Right lung (tissue), 2 donors: ENCODE measurements at regions not wholly inside any gene's neighbourhood (a gene's known extent, or its start where the extent isn't known, plus 50 kb on each side); places are given as distances from the start of the nearest gene placed in this dataset.

Source experiments
- DNase-seq, 2 donors: peaks; one replicate each; pipeline ENCODE4 v3.0.0-alpha.2; 2013

GRCh38 chr18:38321262-38321661 lies 755.7 kb upstream of the CELF4 start:
- DNase-seq = no peak

DNA sequence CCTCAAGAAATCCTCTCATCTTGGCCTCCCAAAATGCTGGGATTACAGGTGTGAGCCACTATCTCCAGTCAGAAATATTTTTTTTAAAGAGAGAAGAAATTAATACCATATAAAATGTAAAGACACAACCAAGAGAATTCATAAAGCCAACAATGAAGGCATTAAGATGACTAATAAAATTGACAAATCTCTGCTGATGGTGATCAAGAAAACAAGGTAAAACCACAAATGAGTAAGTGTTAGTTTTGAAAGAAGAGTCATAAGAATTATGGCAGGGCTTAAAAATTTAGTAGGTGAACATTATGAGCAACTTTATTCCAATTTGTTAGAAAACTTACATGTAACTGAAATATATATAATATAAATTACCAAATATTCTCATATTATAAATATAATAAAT lies 752.8 kb upstream of the CELF4 start:
- DNase-seq = no peak

DNA sequence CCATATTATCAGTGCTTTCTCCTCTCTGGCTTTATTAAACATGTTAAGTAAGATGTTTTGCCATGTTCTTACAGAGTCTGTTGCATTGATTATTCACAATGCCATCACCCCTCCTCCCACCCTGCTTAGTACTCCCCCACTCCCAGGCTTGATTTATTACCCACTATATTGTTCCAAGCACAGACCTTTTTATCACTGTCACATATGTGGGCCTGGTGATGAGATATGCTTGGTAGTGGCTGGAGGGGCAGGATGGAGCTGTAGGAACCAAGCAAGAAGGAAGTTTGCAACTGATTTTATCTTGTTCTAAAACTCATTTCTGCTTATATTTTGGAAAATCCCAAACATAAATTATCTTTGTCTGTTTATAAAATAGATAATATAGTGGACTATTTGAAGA lies 748.2 kb upstream of the CELF4 start:
- DNase-seq = no peak

GRCh38 chr18:38312532-38312931 lies 746.9 kb upstream of the CELF4 start:
- no peak for DNase-seq

DNA sequence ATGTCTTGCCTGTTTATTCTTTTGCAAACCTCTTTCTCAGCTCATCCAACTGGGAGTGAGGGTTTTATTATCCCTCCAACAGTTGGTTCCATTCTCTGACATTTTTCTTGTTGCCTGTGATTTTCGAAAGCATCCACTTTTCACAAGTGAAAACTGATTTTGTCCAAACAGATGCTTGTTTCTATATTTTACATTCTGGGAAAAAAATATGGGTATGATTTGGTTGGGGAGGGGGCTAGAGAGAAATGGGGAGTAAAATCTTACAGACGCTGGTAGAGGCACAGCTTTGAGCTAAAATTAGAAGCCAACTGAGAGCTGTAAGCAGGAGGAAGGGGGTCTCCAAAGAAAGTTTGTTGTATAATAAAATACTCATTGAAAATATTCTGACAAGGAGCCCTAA lies 745.3 kb upstream of the CELF4 start:
- no peak for DNase-seq

DNA sequence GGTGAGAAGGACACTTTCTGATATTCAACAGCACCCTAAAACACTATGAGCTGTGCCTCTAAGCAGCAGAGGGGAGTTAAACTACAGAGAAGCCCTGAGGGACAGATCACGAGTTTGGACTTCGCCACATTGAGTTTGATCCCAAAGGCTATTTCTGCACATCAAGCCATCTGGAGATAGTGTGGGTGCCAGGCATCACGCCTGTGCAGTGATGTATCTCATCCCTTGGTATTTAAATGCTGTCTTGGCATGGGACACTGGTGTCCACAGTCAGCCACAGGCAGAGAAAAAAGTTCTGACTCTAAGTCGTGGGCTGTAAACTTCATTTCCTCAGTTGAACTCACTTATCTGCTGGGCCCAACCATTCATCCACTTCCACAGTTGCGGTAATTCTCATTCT lies 742.3 kb upstream of the CELF4 start:
- DNase-seq = no peak

DNA sequence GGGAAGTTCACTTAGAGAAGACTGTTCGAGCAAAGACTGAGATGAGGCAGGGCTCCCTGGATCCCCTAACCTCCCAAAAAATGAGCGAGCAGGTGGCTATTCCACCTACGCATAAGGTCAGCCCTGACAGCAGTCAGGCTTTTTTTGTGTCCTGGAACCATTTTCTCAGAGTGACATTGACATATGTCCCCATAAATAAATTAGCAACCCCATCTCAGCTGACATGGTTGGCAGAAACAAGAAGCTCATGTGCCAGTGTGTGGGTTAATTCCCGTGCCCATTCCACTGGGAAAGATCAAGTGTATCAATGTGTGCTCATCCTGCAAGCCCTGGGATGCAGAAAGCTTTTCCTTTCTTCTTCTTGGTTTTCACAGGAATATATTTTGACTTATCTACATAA lies 740.4 kb upstream of the CELF4 start:
- no peak for DNase-seq

GRCh38 chr18:38301621-38302020 lies 736.0 kb upstream of the CELF4 start:
- DNase-seq = no peak

GRCh38 chr18:38297910-38298309 lies 732.3 kb upstream of the CELF4 start:
- no peak for DNase-seq

GRCh38 chr18:38290229-38290628 lies 724.6 kb upstream of the CELF4 start:
- no peak for DNase-seq

GRCh38 chr18:38284972-38285371 lies 719.4 kb upstream of the CELF4 start:
- DNase-seq = no peak

GRCh38 chr18:38263066-38263465 lies 697.5 kb upstream of the CELF4 start:
- no peak for DNase-seq

DNA sequence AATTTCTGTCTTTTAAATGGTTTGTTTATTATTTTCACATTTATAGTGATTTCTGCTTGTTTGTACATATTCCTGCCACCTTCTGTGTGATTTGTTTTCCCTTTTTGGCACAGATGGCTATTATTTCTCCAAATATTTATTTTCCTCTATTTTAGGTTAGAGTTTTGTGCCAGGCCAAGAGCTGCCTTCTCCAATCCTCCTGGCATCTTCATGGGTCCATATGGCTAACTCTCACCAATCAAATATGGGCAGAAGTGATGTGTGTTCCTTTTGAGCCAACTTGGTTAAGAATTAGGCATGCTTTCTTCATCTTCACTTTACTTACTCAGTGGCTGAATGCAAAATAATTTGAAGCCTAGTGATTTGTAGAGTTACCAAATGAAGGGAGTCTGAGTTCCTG lies 697.1 kb upstream of the CELF4 start:
- DNase-seq = no peak

GRCh38 chr18:38257661-38258060 lies 692.1 kb upstream of the CELF4 start:
- DNase-seq = no peak

DNA sequence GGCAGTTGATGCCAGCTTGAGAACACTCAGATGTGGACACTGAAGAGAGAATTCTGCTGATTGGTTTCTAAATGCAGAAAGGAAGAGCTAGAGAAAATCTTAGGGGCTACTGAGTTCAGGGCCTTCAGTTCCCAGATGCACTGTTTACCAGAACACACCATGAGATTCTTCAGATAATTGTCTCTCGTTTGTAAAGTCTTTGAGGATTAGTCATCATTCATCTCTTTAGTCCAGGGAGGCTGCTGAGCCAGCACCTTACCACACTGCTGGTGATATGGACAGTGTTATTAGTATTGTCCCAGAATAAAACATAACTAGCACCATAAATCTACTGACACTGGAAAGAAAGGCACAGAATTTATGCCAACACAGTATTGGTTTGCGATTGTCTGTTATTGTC lies 690.8 kb upstream of the CELF4 start:
- DNase-seq = no peak

DNA sequence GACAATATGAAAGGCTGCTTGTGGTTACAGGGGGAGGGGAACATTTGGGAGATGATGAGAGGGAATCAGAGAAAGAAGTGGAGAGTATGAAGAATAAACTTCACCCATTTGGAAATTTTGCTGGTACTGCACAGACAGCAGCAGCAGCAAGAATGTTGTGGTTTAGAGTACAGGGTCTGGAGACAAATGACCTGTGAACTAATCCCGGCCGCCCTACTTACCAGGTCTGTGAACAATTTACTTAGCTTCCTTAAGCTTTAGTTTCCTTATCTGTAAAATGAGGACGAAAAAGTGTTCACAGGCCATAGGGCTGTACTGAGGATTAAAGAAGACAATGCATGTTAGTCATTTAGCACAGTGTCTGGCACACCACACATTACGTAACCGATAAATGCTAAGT lies 685.4 kb upstream of the CELF4 start:
- no peak for DNase-seq

- peak; percentile 24 to 29 for DNase-seq
Measured at GRCh38 chr18:38244480-38244879, 678.9 kb upstream of the CELF4 start.

DNA sequence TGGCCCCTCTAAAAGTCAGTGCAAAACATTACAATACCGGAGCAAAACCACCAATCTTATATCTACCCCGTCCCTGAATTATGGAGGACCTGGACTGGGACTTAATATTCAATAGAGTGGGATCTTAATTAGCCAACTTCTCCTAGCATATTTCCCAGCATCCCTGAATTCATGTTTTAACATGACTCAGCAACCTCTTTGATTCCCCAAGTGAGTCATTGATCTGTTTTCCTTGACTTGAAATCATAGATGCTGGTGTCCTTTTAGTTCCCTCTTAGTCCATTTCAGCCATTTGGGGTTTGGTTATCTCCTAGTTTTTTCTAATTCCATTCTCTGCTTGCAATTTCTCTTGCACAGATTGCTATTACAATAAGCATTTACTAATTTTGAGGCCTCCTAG lies 677.7 kb upstream of the CELF4 start:
- DNase-seq = no peak

GRCh38 chr18:38241736-38242135 lies 676.1 kb upstream of the CELF4 start:
- no peak for DNase-seq

GRCh38 chr18:38241216-38241615 lies 675.6 kb upstream of the CELF4 start:
- DNase-seq = no peak

- DNase-seq = no peak
Measured at GRCh38 chr18:38239606-38240005, 674.0 kb upstream of the CELF4 start.

GRCh38 chr18:38237796-38238195 lies 672.2 kb upstream of the CELF4 start:
- no peak for DNase-seq

GRCh38 chr18:38221476-38222100 lies 656.0 kb upstream of the CELF4 start:
- no peak for DNase-seq

DNA sequence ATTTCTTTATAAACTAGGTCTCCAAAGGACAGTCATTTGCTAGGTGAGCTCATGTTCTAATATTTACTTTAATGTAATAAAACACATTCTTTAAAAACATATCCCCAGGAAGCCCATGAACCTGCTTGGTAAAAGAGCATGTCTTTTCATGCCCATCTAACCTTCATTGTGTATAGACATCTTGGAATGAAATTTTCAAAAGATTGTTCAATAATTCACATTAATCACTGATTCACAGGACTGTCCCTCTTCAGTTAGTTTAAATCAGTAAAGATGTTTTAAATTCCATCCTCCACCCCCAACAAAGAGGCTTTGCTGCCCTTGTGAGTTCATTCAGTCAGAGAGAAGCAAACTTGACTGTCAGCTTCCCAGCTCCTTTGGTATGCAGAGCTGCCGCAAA lies 633.4 kb upstream of the CELF4 start:
- DNase-seq = no peak

DNA sequence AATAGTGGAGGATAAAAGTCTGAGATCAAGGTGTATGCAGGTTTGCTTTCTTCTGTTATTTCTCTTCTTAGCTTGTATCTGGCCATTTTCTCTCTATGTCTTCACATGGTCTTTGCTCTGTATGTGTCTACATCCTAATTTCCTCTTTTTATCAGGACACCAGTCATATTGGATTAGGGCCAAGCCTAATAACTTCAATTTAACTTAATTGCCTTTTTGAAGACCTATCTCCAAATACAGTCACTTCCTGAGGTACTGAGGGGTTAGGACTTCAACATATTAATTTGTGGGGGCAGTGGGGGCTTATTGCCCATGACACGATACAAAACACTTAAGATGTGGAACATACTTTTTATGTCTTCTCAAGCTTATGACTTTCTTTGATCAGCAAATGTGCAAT lies 632.9 kb upstream of the CELF4 start:
- DNase-seq = no peak
